ENCODE measurements at regions not wholly inside any gene's neighbourhood (a gene's known extent, or its start where the extent isn't known, plus 50 kb on each side); places are given as distances from the start of the nearest gene placed in this dataset.
"Not testable (repeated sequence)": the region's sequence is repeated elsewhere in the genome, so short reads cannot be mapped to it uniquely, and the experiment has no call there.

- H3K27ac ChIP-seq = no peak overlapping the region
- no peak for TF ChIP-seq ZFX (IDR thresholded peaks at IDR 0.05; ENCODE audit: borderline replicate concordance)
- TF ChIP-seq CTCF (IDR thresholded peaks at IDR 0.05) = no peak
These were observed 75.9 kb upstream of the NUP50 start for GRCh38 chr22:45087802-45088201.

GRCh38 chr22:45088576-45088975 is 75.1 kb upstream of the NUP50 start:
- no peak overlapping the region for H3K27ac ChIP-seq
- no peak for TF ChIP-seq CTCF (IDR thresholded peaks at IDR 0.05)
- TF ChIP-seq ZFX (IDR thresholded peaks at IDR 0.05; ENCODE audit: borderline replicate concordance) = no peak

- 0 out of 2 replicates have a peak overlapping the region, but pooled peaks have one; percentile 25 for H3K27ac ChIP-seq
- TF ChIP-seq CTCF (IDR thresholded peaks at IDR 0.05) (0 out of 2 replicates have a peak, but pooled peaks have one; percentile 3), ZFX (IDR thresholded peaks at IDR 0.05; ENCODE audit: borderline replicate concordance) (no peak)
These were observed 73.2 kb upstream of the NUP50 start for GRCh38 chr22:45090497-45090910.

DNA sequence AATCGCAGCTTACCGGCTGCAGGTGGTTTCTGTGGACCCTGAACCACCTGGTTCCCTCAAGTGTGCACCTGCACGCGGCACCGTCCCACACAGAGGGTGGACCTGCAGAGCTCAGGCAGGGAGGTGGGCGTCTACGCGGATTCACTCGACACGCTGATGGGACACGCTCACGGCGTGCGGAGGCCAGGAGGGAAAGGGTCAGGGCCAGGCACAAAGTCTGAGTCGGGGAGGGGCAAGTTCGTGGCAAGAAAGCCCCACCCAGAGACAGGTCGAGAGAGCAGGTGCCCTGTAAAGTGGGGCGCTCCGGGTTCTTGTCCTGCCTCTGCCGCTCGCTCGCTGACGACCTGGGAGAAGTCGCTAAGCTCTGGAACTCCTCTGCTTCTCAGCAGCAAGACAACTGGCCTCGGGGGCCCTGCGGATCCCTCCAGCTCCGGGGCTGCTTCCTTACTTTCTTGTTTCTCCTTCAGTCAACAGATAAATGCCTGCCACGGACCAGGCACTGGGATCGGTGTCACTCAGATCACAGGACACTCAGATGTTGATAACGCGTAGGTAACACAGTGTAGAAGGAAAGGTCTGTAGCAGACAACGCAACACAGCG is 72.4 kb upstream of the NUP50 start:
- TF ChIP-seq CTCF (IDR thresholded peaks at IDR 0.05) (no peak), ZFX (IDR thresholded peaks at IDR 0.05; ENCODE audit: borderline replicate concordance) (no peak)
- no peak overlapping the region for H3K27ac ChIP-seq

- not testable (repeated sequence) for H3K27ac ChIP-seq
These were observed 71.8 kb upstream of the NUP50 start for GRCh38 chr22:45091875-45092274.

GRCh38 chr22:45092644-45093043 is 71.1 kb upstream of the NUP50 start:
- TF ChIP-seq ZFX (IDR thresholded peaks at IDR 0.05; ENCODE audit: borderline replicate concordance) (no peak), CTCF (IDR thresholded peaks at IDR 0.05) (no peak)

GRCh38 chr22:45093609-45094008 is 70.1 kb upstream of the NUP50 start:
- TF ChIP-seq CTCF (IDR thresholded peaks at IDR 0.05) (no peak), ZFX (IDR thresholded peaks at IDR 0.05; ENCODE audit: borderline replicate concordance) (no peak)
- no peak overlapping the region for H3K27ac ChIP-seq

More at GRCh38 chr22:45092644-45093043, 71.1 kb upstream of the NUP50 start:
- no peak overlapping the region for H3K27ac ChIP-seq
